Stimulated activated naive B cell treated with anti-CD40 and anti-IgM and Interleukin-4, amounts not matched to agents 10 μg/mL and 1 μg/mL and 100 μg/mL, for 72 hours (primary cell): ENCODE measurements at regions not wholly inside any gene's neighbourhood (a gene's known extent, or its start where the extent isn't known, plus 50 kb on each side); places are given as distances from the start of the nearest gene placed in this dataset.
"Not testable (repeated sequence)": the region's sequence is repeated elsewhere in the genome, so short reads cannot be mapped to it uniquely, and the experiment has no call there.

ENCODE experiments used
- ATAC-seq, 2 donors: fragments of 150-1000 bp; cut with Tn5 transposase; replicated peaks; 2 replicates each; pipeline ENCODE4 v1.10.0; 2021; ENCODE audit warnings: moderate library complexity in 1 of 2
- DNase-seq: peaks from one replicate; pipeline ENCODE4 v3.0.0; 2021
- H3K27ac Mint-ChIP-seq: one replicate; pipeline ENCODE4 v1.8.0; 2022; ENCODE audit warnings: mild to moderate bottlenecking, mixed read lengths
- H3K27me3 Mint-ChIP-seq, 2 donors: one replicate each; pipeline ENCODE4 v1.8.0; 2022; ENCODE audit warnings: mixed read lengths in 2 of 2
- H3K36me3 Mint-ChIP-seq, 2 donors: one replicate each; pipeline ENCODE4 v1.8.0; 2022; ENCODE audit warnings: mixed read lengths in 2 of 2, mild to moderate bottlenecking in 1 of 2
- H3K4me1 Mint-ChIP-seq, 2 donors: one replicate each; pipeline ENCODE4 v1.8.0; 2022; ENCODE audit warnings: mixed read lengths in 2 of 2, mild to moderate bottlenecking in 1 of 2
- H3K4me3 Mint-ChIP-seq, 2 donors: one replicate each; pipeline ENCODE4 v1.8.0; 2022; ENCODE audit warnings: mild to moderate bottlenecking in 2 of 2, mixed read lengths in 2 of 2, moderate library complexity in 1 of 2
- H3K9me3 Mint-ChIP-seq, 2 donors: one replicate each; pipeline ENCODE4 v1.8.0; 2022; ENCODE audit warnings: mixed read lengths in 2 of 2, mild to moderate bottlenecking in 1 of 2

- H3K36me3 Mint-ChIP-seq: no peaks in the 10 kb centered on the region
- no peak for DNase-seq
- H3K27ac Mint-ChIP-seq: no peak overlapping the region
- H3K4me3 Mint-ChIP-seq: no peak overlapping the region
- H3K27me3 Mint-ChIP-seq: no peaks in the 10 kb centered on the region
- no peaks in the 10 kb centered on the region for H3K4me1 Mint-ChIP-seq
- ATAC-seq: no peak
- H3K9me3 Mint-ChIP-seq: no peaks in the 10 kb centered on the region
Observed at GRCh38 chr3:104066658-104067057, 1300.1 kb upstream of the ALCAM start.

- H3K4me3 Mint-ChIP-seq: no peak overlapping the region
- H3K27ac Mint-ChIP-seq: no peak overlapping the region
- no peaks in the 10 kb centered on the region for H3K4me1 Mint-ChIP-seq
- DNase-seq (no peak), ATAC-seq (no peak)
- peaks cover 0 to 1% of the 10 kb centered on the region in 2 donors for H3K9me3 Mint-ChIP-seq
- H3K36me3 Mint-ChIP-seq: no peaks in the 10 kb centered on the region
- no peaks in the 10 kb centered on the region for H3K27me3 Mint-ChIP-seq
Observed at GRCh38 chr3:104069114-104069513, 1297.6 kb upstream of the ALCAM start.

DNA sequence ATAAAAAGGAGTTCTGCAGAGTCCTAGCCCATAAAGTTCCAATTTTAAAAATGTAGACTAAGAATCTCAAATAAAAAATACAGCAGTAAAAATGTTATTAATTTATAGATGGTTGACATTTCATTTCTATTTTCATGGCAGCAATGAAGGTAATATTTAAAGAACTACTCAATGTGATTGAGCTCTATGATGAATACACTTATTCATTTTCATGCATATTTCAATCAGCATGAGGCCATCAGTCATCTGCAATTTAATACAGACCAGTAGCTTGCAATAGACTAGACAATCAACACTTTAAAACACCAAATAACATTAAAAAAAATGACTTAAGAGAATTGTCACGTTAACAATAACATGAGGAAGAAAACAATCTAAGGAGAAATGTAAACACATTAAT lies 1295.8 kb upstream of the ALCAM start:
- Mint-ChIP-seq H3K4me3 (no peak overlapping the region), H3K4me1 (no peaks in the 10 kb centered on the region), H3K27ac (no peak overlapping the region)

GRCh38 chr3:104080088-104080626 lies 1286.6 kb upstream of the ALCAM start:
- DNase-seq (no peak), ATAC-seq (no peak)
- Mint-ChIP-seq H3K9me3 (peaks cover 0 to 3% of the 10 kb centered on the region in 2 donors), H3K4me1 (no peaks in the 10 kb centered on the region), H3K27me3 (no peaks in the 10 kb centered on the region), H3K4me3 (no peak overlapping the region), H3K27ac (no peak overlapping the region), H3K36me3 (no peaks in the 10 kb centered on the region)

More for the DNA sequence above, 1295.8 kb upstream of the ALCAM start:
- H3K9me3 Mint-ChIP-seq: peaks cover 0 to 1% of the 10 kb centered on the region in 2 donors
- H3K27me3 Mint-ChIP-seq: no peaks in the 10 kb centered on the region
- ATAC-seq: no peak
- H3K36me3 Mint-ChIP-seq: no peaks in the 10 kb centered on the region
- no peak for DNase-seq

DNA sequence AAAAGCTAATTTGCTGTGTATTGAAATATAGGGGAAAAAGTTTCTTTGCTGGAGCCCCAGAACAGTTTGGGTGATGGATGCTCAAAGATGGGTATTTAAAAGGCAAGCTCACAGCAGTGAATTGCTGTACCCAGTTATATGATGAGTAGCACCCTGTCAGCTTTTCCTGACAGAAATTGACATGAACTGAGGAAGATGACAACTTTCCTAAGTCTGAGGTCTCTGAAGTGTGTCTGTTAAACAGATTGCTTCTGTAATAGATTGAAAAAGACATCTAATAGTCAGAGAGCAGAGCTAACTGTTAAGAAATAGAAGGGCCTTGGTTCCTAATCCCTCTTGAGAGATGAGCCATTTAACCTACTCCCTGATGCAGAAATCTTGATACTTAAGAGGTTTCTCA lies 1278.0 kb upstream of the ALCAM start:
- H3K4me3 Mint-ChIP-seq: no peak overlapping the region
- H3K9me3 Mint-ChIP-seq: peaks cover 8 to 15% of the 10 kb centered on the region in 2 donors
- no peaks in the 10 kb centered on the region for H3K27me3 Mint-ChIP-seq
- no peak overlapping the region for H3K27ac Mint-ChIP-seq
- ATAC-seq (no peak), DNase-seq (no peak)
- H3K36me3 Mint-ChIP-seq: no peaks in the 10 kb centered on the region
- H3K4me1 Mint-ChIP-seq: no peaks in the 10 kb centered on the region

DNA sequence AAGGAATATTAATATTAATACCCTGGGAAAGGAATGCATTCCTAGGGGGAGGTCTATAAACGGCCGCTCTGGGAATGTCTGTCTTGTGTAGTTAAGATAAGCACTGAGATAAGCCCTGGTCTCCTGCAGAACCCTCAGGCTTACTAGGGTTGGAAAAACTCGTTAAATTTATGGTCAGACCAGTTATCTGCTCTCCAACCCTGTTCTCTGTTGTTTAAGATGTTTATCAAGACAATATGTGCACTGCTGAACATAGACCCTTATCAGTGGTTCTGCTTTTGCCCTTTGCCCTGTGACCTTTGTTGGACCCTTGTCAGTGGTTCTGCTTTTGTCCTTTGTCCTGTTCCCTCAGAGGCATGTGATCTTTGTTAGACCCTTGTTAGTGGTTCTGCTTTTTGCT lies 1276.7 kb upstream of the ALCAM start:
- not testable (repeated sequence) for H3K27me3 Mint-ChIP-seq, DNase-seq, H3K36me3 Mint-ChIP-seq, ATAC-seq, H3K4me3 Mint-ChIP-seq, H3K4me1 Mint-ChIP-seq, H3K27ac Mint-ChIP-seq
- peaks cover 8 to 12% of the 10 kb centered on the region in 2 donors for H3K9me3 Mint-ChIP-seq

DNA sequence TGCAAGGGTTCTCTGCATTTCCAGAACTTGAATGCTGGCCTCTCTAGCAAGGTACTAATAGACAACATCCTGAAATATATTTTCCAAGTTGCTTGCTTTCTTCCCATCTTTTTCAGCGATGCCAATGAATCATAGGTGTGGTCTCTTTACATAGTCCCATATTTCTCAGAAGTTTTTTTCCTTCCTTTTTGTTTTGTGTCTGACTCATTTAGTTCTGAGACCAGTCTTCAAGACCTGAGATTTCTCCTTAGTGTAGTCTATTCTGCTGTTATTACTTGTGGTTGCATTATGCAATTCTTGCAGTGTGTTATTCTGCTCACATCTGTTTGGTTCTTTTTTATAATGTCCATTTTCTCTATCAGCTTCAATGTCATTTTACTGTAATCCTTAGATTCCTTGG lies 1265.0 kb upstream of the ALCAM start:
- Mint-ChIP-seq H3K9me3 (no peaks in the 10 kb centered on the region), H3K4me3 (no peak overlapping the region), H3K36me3 (no peaks in the 10 kb centered on the region), H3K27ac (no peak overlapping the region), H3K4me1 (peaks cover 5% of the 10 kb centered on the region in 2 donors), H3K27me3 (peaks cover 0 to 7% of the 10 kb centered on the region in 2 donors)
- DNase-seq: no peak
- no peak for ATAC-seq

- DNase-seq: peak; percentile 22
- Mint-ChIP-seq H3K36me3 (no peaks in the 10 kb centered on the region), H3K27me3 (peaks cover 0 to 7% of the 10 kb centered on the region in 2 donors), H3K4me1 (peaks cover 5% of the 10 kb centered on the region in 2 donors), H3K27ac (no peak overlapping the region), H3K9me3 (no peaks in the 10 kb centered on the region), H3K4me3 (no peak overlapping the region)
- ATAC-seq: peak; percentile 80 to 83
Observed at GRCh38 chr3:104102386-104102785, 1264.3 kb upstream of the ALCAM start.

GRCh38 chr3:104106276-104106675 lies 1260.4 kb upstream of the ALCAM start:
- no peak overlapping the region for H3K4me3 Mint-ChIP-seq
- no peaks in the 10 kb centered on the region for H3K36me3 Mint-ChIP-seq
- peaks cover 0 to 7% of the 10 kb centered on the region in 2 donors for H3K27me3 Mint-ChIP-seq
- ATAC-seq (no peak), DNase-seq (no peak)
- H3K27ac Mint-ChIP-seq: no peak overlapping the region
- H3K4me1 Mint-ChIP-seq: peaks cover 5% of the 10 kb centered on the region in 2 donors
- H3K9me3 Mint-ChIP-seq: peaks cover 0 to under 1% of the 10 kb centered on the region in 2 donors

DNA sequence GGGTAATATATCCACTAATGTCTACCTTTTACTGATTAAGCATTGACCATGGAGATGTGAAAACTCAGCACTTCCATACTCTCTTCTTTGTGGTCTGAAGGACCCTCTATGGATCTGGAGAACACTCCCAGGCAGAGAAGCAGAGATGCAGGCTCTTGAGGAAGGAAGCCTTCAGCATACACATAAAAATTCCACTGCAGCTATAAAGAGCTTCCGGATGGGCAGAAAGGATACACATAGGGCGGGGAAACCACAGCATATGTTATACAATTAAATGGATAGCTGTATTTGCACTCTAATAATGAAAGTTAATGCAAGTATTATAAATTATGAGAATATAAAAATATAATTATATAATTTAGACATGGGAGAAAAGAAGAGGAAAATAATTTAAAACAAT lies 1258.2 kb upstream of the ALCAM start:
- ATAC-seq (no peak), DNase-seq (no peak)
- Mint-ChIP-seq H3K4me3 (no peak overlapping the region), H3K27ac (no peak overlapping the region), H3K4me1 (no peaks in the 10 kb centered on the region), H3K27me3 (peaks cover 0 to 5% of the 10 kb centered on the region in 2 donors), H3K9me3 (peaks cover 0 to 2% of the 10 kb centered on the region in 2 donors), H3K36me3 (no peaks in the 10 kb centered on the region)

- ATAC-seq (no peak), DNase-seq (no peak)
- Mint-ChIP-seq H3K9me3 (peaks cover 7 to 8% of the 10 kb centered on the region in 2 donors), H3K4me3 (no peak overlapping the region), H3K4me1 (no peaks in the 10 kb centered on the region), H3K36me3 (no peaks in the 10 kb centered on the region), H3K27me3 (no peaks in the 10 kb centered on the region), H3K27ac (no peak overlapping the region)
Observed at GRCh38 chr3:104126463-104126862, 1240.2 kb upstream of the ALCAM start.

GRCh38 chr3:104126864-104127553 lies 1239.7 kb upstream of the ALCAM start:
- ATAC-seq (no peak), DNase-seq (no peak)
- no peak overlapping the region for H3K4me3 Mint-ChIP-seq
- peaks cover 7 to 8% of the 10 kb centered on the region in 2 donors for H3K9me3 Mint-ChIP-seq
- H3K27ac Mint-ChIP-seq: no peak overlapping the region
- H3K4me1 Mint-ChIP-seq: no peaks in the 10 kb centered on the region
- no peaks in the 10 kb centered on the region for H3K36me3 Mint-ChIP-seq
- H3K27me3 Mint-ChIP-seq: no peaks in the 10 kb centered on the region

DNA sequence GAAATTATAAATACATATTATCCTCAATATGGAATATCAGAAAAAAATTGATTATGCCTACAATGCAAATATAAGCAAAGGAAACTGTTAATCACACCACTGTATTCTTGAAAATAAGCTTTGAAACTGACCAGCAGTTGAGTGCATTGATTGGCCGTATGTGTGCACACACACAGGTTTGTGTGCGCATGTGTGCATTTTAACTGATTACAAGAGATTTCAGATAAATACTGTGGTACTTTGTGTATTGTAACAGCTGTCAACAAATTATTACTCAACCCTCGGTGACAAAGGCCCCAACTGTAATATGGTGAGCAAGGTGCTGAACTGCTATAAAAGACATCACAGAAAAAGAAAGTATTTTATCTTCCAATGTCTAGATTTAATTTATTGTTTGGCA lies 1238.9 kb upstream of the ALCAM start:
- no peak for DNase-seq
- Mint-ChIP-seq H3K4me1 (no peaks in the 10 kb centered on the region), H3K27me3 (no peaks in the 10 kb centered on the region), H3K36me3 (no peaks in the 10 kb centered on the region), H3K9me3 (peaks cover 7 to 8% of the 10 kb centered on the region in 2 donors), H3K27ac (no peak overlapping the region), H3K4me3 (no peak overlapping the region)
- no peak for ATAC-seq

GRCh38 chr3:104132566-104133403 lies 1233.9 kb upstream of the ALCAM start:
- Mint-ChIP-seq H3K27me3 (no peaks in the 10 kb centered on the region), H3K4me3 (no peak overlapping the region), H3K9me3 (peaks cover 4 to 7% of the 10 kb centered on the region in 2 donors), H3K27ac (no peak overlapping the region), H3K36me3 (no peaks in the 10 kb centered on the region), H3K4me1 (no peaks in the 10 kb centered on the region)
- ATAC-seq (peak; percentile 25 to 33), DNase-seq (no peak)

DNA sequence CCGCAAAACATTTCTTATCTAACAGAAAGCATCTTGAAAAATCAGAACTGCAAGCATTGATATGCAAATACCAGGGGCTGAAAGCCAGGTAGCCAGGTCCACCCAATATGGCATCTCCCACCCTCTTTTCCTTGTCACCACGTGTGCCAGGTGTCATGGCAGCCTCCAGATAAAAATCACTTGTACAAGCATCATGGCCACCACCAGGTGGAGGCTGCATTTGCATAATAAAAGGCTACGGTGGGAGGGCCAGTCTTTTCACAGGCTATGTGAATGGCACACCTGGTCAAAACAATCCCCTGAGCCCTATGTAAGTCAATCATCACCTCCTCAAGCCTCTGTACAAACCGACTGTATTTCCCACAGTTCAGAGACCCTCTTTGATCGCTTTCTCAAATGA lies 1233.1 kb upstream of the ALCAM start:
- Mint-ChIP-seq H3K27ac (no peak overlapping the region), H3K27me3 (no peaks in the 10 kb centered on the region), H3K4me3 (no peak overlapping the region), H3K36me3 (no peaks in the 10 kb centered on the region), H3K4me1 (no peaks in the 10 kb centered on the region), H3K9me3 (peaks cover 2 to 4% of the 10 kb centered on the region in 2 donors)
- ATAC-seq (no peak), DNase-seq (no peak)
